ENCODE measurements at regions not wholly inside any gene's neighbourhood (a gene's known extent, or its start where the extent isn't known, plus 50 kb on each side); places are given as distances from the start of the nearest gene placed in this dataset.

- DNase-seq, result no peak
Measured at GRCh38 chr6:165872811-165873210, 209.8 kb upstream of the PDE10A start.

DNA sequence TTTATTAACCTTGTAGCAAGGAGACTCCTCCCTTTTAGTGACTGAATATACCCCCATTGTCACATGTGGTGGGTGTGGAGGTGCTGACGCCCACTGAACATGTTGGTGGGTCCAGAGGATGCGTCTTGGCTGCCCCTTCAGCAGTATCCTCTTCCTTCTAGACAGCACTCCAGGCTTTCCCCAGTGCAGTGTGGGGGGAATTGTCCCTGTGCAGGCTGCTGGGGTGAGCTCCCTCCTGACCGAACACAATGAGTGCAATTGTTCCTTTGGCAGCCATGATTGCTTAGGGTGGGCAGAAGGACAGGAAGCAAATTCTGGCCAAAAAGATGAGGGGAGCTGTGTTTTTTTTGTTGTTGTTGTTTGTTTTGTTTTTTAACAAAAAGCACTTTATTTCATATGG, 209.3 kb upstream of the PDE10A start:
- no peak for DNase-seq

DNA sequence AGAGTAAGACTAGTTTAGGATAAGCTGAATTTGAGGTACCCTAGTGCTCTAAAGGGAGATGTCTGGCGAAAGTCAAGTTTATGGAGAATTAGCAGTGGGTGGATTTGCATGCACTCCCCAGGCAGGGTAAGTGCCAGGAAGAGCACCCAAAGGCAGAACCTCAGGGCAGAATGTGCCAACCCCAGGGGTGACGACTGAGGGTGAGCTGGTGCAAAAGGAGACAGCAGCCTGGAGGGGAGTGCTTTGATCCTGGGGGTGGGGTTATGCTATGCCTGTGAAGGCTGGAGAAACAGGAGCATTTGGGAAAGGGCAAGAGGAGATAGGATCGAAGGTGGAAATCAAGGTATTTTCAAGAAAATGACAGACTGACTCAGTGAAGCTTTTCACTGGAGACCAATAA, 208.5 kb upstream of the PDE10A start:
- no peak for DNase-seq

- no peak for DNase-seq
Measured at GRCh38 chr6:165869526-165869925, 206.5 kb upstream of the PDE10A start.

- no peak for DNase-seq
Measured at GRCh38 chr6:165864925-165865324, 201.9 kb upstream of the PDE10A start.

GRCh38 chr6:165864218-165864617, 201.2 kb upstream of the PDE10A start:
- no peak for DNase-seq

DNA sequence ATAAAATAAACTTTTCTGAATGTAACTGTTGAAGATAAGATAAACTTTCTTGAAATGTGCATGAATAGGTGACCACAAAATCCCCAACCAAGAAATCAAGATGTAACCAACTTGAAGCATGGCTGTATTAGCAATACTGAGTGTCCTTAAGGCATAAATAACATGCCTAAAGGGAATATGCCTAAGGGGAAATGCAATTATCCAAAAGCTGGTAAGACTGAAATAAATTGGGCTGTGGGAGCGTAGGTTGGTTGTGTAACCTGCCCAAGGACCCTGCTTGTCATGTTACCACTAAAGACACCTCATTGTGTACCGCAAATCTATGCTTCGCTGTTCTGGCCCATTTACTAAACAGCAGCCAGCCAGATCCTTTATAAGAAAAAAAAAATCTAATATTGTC, 200.8 kb upstream of the PDE10A start:
- DNase-seq, result no peak

DNA sequence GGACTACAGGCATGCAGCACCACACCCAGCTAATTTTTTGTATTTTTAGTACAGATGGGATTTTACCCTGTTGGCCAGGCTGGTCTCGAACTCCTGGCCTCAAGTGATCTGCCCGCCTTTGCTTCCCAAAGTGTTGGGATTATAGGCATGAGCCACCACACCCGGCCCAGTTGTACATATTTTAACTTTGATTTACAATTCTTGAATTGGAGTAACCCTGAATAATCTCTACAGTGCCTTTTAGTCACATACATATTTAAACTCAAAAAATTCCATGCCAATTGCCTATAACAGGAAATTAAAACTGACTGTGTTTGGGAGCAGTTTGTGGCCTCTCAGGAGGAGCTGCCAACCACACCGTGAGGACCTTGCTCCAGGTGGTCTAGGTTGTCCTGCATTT, 199.8 kb upstream of the PDE10A start:
- no peak for DNase-seq

- no peak for DNase-seq
Measured at GRCh38 chr6:165861226-165861625, 198.2 kb upstream of the PDE10A start.

DNA sequence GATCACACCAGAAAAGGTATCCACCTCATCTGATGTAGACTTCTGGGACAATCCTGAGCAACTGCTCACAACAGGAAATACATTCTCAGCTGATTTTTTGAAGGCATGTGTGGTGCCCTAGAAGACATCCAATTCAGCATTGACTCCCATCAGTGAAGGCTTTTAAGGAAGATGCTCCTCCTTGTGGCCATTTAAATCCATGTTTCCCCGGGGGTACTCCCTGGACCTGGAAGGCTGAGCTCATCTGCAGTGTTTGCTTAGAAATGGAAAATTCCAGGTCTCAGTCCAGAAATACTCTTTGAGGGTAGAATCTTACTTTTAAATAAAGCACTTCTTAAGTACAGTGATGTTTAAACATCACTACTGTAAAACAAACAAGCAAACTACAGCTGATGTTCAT, 195.5 kb upstream of the PDE10A start:
- no peak for DNase-seq

DNA sequence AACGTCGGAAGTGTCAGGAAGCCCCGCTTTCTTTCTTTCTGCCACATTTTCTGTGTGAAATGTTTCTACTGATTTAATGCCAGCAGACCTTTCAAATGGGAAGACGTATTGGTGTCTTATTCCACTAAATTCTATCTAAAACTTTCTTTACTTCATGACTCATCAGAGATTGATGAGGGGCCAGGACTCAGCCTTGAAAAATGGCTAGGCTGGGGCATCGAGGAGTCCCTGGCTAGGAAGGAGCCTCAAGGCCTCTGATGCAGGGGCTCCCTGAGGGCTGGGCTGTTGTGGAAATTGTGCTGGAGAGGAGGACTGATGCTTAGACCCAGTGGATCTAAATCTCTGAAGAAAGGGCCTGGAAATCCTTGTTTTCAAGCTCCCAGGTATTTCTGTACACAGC, 192.8 kb upstream of the PDE10A start:
- DNase-seq, result no peak

GRCh38 chr6:165854863-165855593, 192.0 kb upstream of the PDE10A start:
- DNase-seq, result no peak

GRCh38 chr6:165854061-165854862, 191.2 kb upstream of the PDE10A start:
- peak; percentile 62 for DNase-seq

- no peak for DNase-seq
Measured at GRCh38 chr6:165852676-165853075, 189.6 kb upstream of the PDE10A start.

DNA sequence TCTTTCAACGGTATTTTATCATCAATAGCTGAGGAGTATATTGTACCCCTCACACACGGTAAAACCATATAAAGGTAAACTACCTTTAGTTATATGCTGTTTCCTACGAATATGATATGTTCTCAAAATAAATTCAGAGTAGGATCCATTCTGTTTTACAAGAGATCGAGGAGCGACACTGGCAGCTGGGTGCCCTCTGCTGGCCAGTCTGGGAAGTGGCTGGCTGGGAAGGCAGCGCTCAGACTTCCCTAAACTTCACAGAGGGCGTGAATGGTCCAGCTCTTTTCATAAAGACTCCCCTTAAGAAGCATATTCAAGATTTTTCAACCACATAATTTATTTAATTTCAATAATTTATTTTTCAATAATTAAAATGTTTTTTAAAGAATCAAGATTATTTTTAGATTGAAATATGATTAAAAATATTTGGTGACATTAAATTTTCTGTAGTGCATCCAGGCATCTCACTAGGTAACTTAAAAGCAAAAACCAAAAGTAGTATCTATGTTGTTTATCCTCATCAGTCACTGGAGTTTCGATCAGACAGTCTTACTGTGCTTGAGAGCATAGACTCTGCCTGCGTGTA, 187.5 kb upstream of the PDE10A start:
- DNase-seq, result no peak

GRCh38 chr6:165849534-165850430, 186.7 kb upstream of the PDE10A start:
- DNase-seq, result peak; percentile 67

DNA sequence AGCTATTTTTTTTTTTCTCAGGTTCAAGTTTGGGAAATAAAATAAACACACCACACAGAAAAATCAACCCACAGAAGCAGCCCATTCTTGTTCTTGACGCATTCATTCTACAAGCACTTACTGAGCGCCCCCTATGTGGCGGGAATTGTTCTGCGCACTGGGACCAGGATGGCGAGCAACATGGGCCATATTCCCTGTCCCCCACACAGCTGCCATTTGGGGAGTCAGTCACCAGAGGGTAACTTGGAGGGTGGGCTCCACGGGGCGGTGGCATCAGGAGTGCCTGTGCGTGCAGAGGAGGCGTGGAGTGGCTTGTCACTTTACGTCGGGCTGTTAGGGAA, 185.0 kb upstream of the PDE10A start:
- no peak for DNase-seq

DNA sequence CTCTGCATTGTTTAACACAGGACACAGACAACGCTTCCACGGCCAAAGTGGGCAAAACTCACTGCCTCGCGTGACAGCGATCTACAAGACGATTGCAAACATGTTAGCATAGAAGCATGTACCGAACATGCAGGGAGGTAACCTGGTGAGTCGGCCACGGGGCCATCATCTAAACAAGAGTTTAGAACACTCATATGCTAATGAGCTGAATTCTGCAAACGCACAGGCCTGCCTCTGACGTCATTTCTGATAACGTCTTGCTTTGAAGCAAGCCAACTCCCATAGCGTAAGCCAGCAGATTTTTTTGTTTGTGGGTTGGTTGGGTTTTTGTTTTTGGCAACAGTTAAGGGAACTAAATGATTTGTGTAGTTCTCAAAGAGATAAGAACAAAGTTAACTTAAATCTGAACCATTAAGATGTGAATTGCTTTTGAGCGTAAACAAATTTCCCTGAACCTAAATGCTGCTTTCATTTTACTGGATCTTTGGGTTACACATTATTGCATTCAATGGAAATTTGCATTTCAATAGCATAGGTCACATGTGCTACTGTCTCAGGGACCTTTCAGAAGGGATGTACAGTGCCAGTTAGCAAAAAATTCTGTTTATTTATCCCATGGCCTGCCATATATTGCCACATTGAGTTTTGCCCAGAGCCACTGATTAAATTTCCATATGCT, 184.5 kb upstream of the PDE10A start:
- DNase-seq, result no peak

DNA sequence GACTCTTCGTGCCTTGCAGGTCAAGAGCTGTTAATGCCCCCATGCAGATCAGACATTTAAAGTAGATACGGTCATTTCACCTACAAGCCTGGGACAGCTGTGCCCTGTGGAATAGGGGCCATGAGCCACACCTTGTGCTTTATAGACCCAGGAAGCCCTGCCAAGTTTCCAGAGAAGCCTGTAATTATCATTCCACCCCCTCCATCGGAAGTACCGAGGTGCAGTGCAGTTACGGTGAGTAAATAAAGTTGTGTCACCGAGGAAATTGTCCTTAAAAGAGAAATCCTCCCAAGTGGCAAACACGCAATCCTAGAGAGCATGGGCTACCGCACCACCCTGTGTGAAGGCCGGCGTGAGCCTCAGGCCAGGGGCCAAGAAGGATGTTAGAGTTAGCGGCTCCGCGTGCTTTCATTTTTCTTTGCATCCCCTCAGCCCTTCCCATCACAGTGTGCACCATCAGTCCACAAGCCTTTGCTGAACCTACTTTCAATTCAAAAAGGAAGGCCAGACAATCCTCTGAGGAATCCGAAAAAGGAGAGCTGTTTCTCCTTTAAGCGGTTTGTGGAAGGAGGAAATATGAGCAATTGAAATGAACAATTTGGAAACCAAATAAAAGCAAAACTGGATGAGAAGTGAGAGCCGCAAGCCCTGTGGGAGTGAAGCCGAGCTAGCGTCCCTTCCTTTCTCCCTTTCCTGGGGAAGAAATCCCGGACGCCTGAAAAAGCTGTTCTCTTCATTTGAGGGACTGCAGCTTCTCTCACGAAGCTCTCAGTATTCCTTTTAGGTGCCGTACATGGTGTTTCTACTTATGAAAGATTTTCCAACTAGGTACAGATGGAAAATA, 183.3 kb upstream of the PDE10A start:
- DNase-seq, result peak; percentile 32

GRCh38 chr6:165845493-165845892, 182.5 kb upstream of the PDE10A start:
- no peak for DNase-seq

- DNase-seq, result no peak
Measured at GRCh38 chr6:165844801-165845364, 181.8 kb upstream of the PDE10A start.

Data from right kidney (tissue), 1 donor.